ENCODE measurements at regions not wholly inside any gene's neighbourhood (a gene's known extent, or its start where the extent isn't known, plus 50 kb on each side); places are given as distances from the start of the nearest gene placed in this dataset.

GRCh38 chr12:126428769-126429168, 1363.5 kb downstream of the AACS start:
- no peak for TF ChIP-seq CTCF (IDR thresholded peaks at IDR 0.05)
- no peak for TF ChIP-seq POLR2A (IDR thresholded peaks at IDR 0.05)
- H3K9me3 ChIP-seq (replicated peaks in 1 of 3) = no peaks in the 10 kb centered on the region
- no peaks in the 10 kb centered on the region for H3K36me3 ChIP-seq (replicated peaks in 1 of 2)
- intact Hi-C loops (cut with DNase I) = no loop called here
- WGBS, 4 donors = 66 to 79% (median 73%) methylated on average over 5 of the region's 5 CpGs
- H3K27ac ChIP-seq = no peak overlapping the region
- no peak for DNase-seq
- no peak overlapping the region for H3K4me3 ChIP-seq
- no peaks in the 10 kb centered on the region for H3K4me1 ChIP-seq (replicated peaks in 1 of 2)
- H3K27me3 ChIP-seq = no peaks in the 10 kb centered on the region

- Histone ChIP-seq H3K9me3 (replicated peaks in 1 of 3) (no peaks in the 10 kb centered on the region), H3K4me3 (no peak overlapping the region), H3K36me3 (replicated peaks in 1 of 2) (no peaks in the 10 kb centered on the region), H3K4me1 (replicated peaks in 1 of 2) (no peaks in the 10 kb centered on the region), H3K27ac (no peak overlapping the region), H3K27me3 (no peaks in the 10 kb centered on the region)
- intact Hi-C loops (cut with DNase I) = no loop called here
- no peak for DNase-seq
- WGBS, 4 donors = 49 to 58% (median 55%) methylated on average over 2 of the region's 2 CpGs
- TF ChIP-seq POLR2A (IDR thresholded peaks at IDR 0.05) (no peak), CTCF (IDR thresholded peaks at IDR 0.05) (no peak)
Measured at GRCh38 chr12:126430921-126431320, 1365.7 kb downstream of the AACS start.

- WGBS, 4 donors = 68 to 69% (median 69%) methylated on average over 6 of the region's 6 CpGs
- no peak for DNase-seq
- intact Hi-C loops (cut with DNase I) = no loop called here
- H3K27me3 ChIP-seq = no peaks in the 10 kb centered on the region
- no peak overlapping the region for H3K27ac ChIP-seq
- no peaks in the 10 kb centered on the region for H3K36me3 ChIP-seq (replicated peaks in 1 of 2)
- no peaks in the 10 kb centered on the region for H3K9me3 ChIP-seq (replicated peaks in 1 of 3)
- H3K4me1 ChIP-seq (replicated peaks in 1 of 2) = no peaks in the 10 kb centered on the region
- H3K4me3 ChIP-seq = no peak overlapping the region
- TF ChIP-seq CTCF (IDR thresholded peaks at IDR 0.05) (no peak), POLR2A (IDR thresholded peaks at IDR 0.05) (no peak)
Measured at GRCh38 chr12:126431767-126432166, 1366.5 kb downstream of the AACS start.

- Histone ChIP-seq H3K4me3 (no peak overlapping the region), H3K4me1 (replicated peaks in 1 of 2) (no peaks in the 10 kb centered on the region), H3K9me3 (replicated peaks in 1 of 3) (no peaks in the 10 kb centered on the region), H3K36me3 (replicated peaks in 1 of 2) (no peaks in the 10 kb centered on the region), H3K27me3 (no peaks in the 10 kb centered on the region), H3K27ac (no peak overlapping the region)
- 44 to 74% (median 60%) methylated on average over 1 of the region's 1 CpG for WGBS, 4 donors
- intact Hi-C loops (cut with DNase I) = no loop called here
- DNase-seq = no peak
- TF ChIP-seq POLR2A (IDR thresholded peaks at IDR 0.05) (no peak), CTCF (IDR thresholded peaks at IDR 0.05) (no peak)
Measured at GRCh38 chr12:126432780-126433179, 1367.5 kb downstream of the AACS start.

Data from adrenal gland (tissue), 9 donors.